CD4-positive, alpha-beta T cell (primary cell): ENCODE measurements at regions not wholly inside any gene's neighbourhood (a gene's known extent, or its start where the extent isn't known, plus 50 kb on each side); places are given as distances from the start of the nearest gene placed in this dataset.

Experiments used
- ATAC-seq: fragments of 200-7000 bp; cut with Tn5 transposase; one replicate; pipeline ENCODE4 v1.10.0; 2022; ENCODE audit warnings: mild to moderate bottlenecking; ENCODE audit not compliant: poor library complexity
- CTCF ChIA-PET: fragments of 350-600 bp; sonication (Branson Sonifier 250); formaldehyde crosslinking; loops from one replicate; lab custom pipeline; 2021; ENCODE audit warnings: antibody characterized with exemption, inconsistent platforms; lab: Charles Lee
- POLR2A ChIA-PET: fragments of 350-600 bp; sonication (Branson Sonifier 250); formaldehyde crosslinking; loops from one replicate; lab custom pipeline; 2021; ENCODE audit warnings: antibody characterized with exemption, inconsistent platforms; lab: Charles Lee
- DNase-seq, 14 experiments: peaks; one replicate each; pipeline ENCODE4 v3.0.0-alpha.2; 2013 to 2020; ENCODE audit warnings: mixed read lengths in 2 of 14
- H3K27ac ChIP-seq, 2 donors: one replicate each; pipeline versions ENCODE4 v1.5.1 to v1.7.0; 2013; ENCODE audit warnings: low read length in 2 of 2, low read depth in 1 of 2, mild to moderate bottlenecking in 1 of 2
- H3K27me3 ChIP-seq, 2 experiments: 1 replicate in 1 of 2; 2 replicates in 1 of 2; pipeline versions ENCODE4 v1.6.1 to v1.7.0; 2013; ENCODE audit warnings: low read length in 2 of 2, control low read depth in 1 of 2, mild to moderate bottlenecking in 1 of 2, moderate library complexity in 1 of 2; ENCODE audit not compliant: insufficient read depth in 2 of 2, control insufficient read depth in 1 of 2
- H3K36me3 ChIP-seq: one replicate; pipeline ENCODE4 v1.6.1; 2013; ENCODE audit warnings: low read length, control low read depth; ENCODE audit not compliant: insufficient read depth
- H3K4me1 ChIP-seq: one replicate; pipeline ENCODE4 v1.6.1; 2013; ENCODE audit warnings: low read length, control low read depth; ENCODE audit not compliant: insufficient read depth
- H3K4me3 ChIP-seq: one replicate; pipeline ENCODE4 v1.5.1; 2013; ENCODE audit warnings: mild to moderate bottlenecking, low read length, moderate library complexity
- H3K9me3 ChIP-seq, 2 experiments: 1 replicate in 1 of 2; 2 replicates in 1 of 2; pipeline versions ENCODE4 v1.6.1 to v1.7.0; 2013; ENCODE audit warnings: low read length in 2 of 2, mild to moderate bottlenecking in 2 of 2, control low read depth in 1 of 2, moderate library complexity in 1 of 2; ENCODE audit not compliant: control insufficient read depth in 1 of 2, insufficient read depth in 1 of 2
- H3K27ac Mint-ChIP-seq: one replicate; pipeline ENCODE4 v1.8.0; 2020; ENCODE audit warnings: mixed read lengths
- H3K27me3 Mint-ChIP-seq: one replicate; pipeline ENCODE4 v1.8.0; 2021; ENCODE audit warnings: mixed read lengths
- H3K36me3 Mint-ChIP-seq: one replicate; pipeline ENCODE4 v1.8.0; 2021; ENCODE audit warnings: low read depth, mixed read lengths
- H3K4me1 Mint-ChIP-seq: one replicate; pipeline ENCODE4 v1.8.0; 2021; ENCODE audit warnings: low read depth, mixed read lengths
- H3K4me3 Mint-ChIP-seq: one replicate; pipeline ENCODE4 v1.8.0; 2020; ENCODE audit warnings: mild to moderate bottlenecking, mixed read lengths
- H3K9me3 Mint-ChIP-seq: one replicate; pipeline ENCODE4 v1.8.0; 2020; ENCODE audit warnings: mixed read lengths
- CTCF ChIP-seq: fragments of 200-600 bp; IDR thresholded peaks from one replicate; pipeline ENCODE4 v1.8.0; 2022; ENCODE audit warnings: antibody characterized with exemption, mild to moderate bottlenecking
- intact Hi-C, 2 experiments: fragments of 100-400 bp; cut with DNase I in 1 of 2; cut with micrococcal nuclease in 1 of 2; formaldehyde crosslinking; loops; one replicate each; pipeline versions ENCODE4 v1.15.1 to v1.9.0; 2023 to 2025; cut with DNase I, micrococcal nuclease

GRCh38 chr15:93719921-93720351 lies 511.4 kb upstream of the MCTP2 start:
- Histone ChIP-seq H3K36me3 (no peaks in the 10 kb centered on the region), H3K27ac (no peak overlapping the region), H3K9me3 (no peaks in the 10 kb centered on the region), H3K4me3 (no peak overlapping the region), H3K4me1 (no peaks in the 10 kb centered on the region), H3K27me3 (no peaks in the 10 kb centered on the region)
- Mint-ChIP-seq H3K9me3 (no peaks in the 10 kb centered on the region), H3K4me3 (no peak overlapping the region), H3K27ac (no peak overlapping the region), H3K4me1 (no peaks in the 10 kb centered on the region), H3K36me3 (no peaks in the 10 kb centered on the region), H3K27me3 (no peaks in the 10 kb centered on the region)
- no peak for ATAC-seq
- no peak for DNase-seq
- intact Hi-C loops = no loop called here
- CTCF ChIA-PET = no interaction called here
- POLR2A ChIA-PET = no interaction called here
- TF ChIP-seq CTCF = no peak

- no peaks in the 10 kb centered on the region for H3K4me1 Mint-ChIP-seq
- DNase-seq (no peak), ATAC-seq (no peak)
- no peak for TF ChIP-seq CTCF
- no peak overlapping the region for H3K27ac Mint-ChIP-seq
- ChIA-PET CTCF (no interaction called here), POLR2A (no interaction called here)
- H3K9me3 Mint-ChIP-seq = no peaks in the 10 kb centered on the region
- Histone ChIP-seq H3K4me3 (no peak overlapping the region), H3K9me3 (no peaks in the 10 kb centered on the region), H3K4me1 (no peaks in the 10 kb centered on the region), H3K27ac (no peak overlapping the region), H3K36me3 (no peaks in the 10 kb centered on the region), H3K27me3 (no peaks in the 10 kb centered on the region)
- no peaks in the 10 kb centered on the region for H3K36me3 Mint-ChIP-seq
- no peaks in the 10 kb centered on the region for H3K27me3 Mint-ChIP-seq
- no peak overlapping the region for H3K4me3 Mint-ChIP-seq
- intact Hi-C loops = no loop called here
Measured at GRCh38 chr15:93716615-93717231, 514.6 kb upstream of the MCTP2 start.

- no peaks in the 10 kb centered on the region for H3K36me3 ChIP-seq
- no peak overlapping the region for H3K27ac ChIP-seq
- ChIA-PET CTCF (interaction anchor here (1.4 kb wide), 1 partner anchor 12 kb away, joined by 3 read pairs; no protein-coding TSS in a partner anchor), POLR2A (no interaction called here)
- H3K4me1 ChIP-seq = no peaks in the 10 kb centered on the region
- no peak overlapping the region for H3K4me3 ChIP-seq
- Mint-ChIP-seq H3K27me3 (no peaks in the 10 kb centered on the region), H3K27ac (no peak overlapping the region), H3K4me1 (no peaks in the 10 kb centered on the region), H3K4me3 (no peak overlapping the region), H3K9me3 (no peaks in the 10 kb centered on the region), H3K36me3 (no peaks in the 10 kb centered on the region)
- ATAC-seq (no peak), DNase-seq (no peak)
- H3K27me3 ChIP-seq = no peaks in the 10 kb centered on the region
- no peaks in the 10 kb centered on the region for H3K9me3 ChIP-seq
- no peak for TF ChIP-seq CTCF
- intact Hi-C loops = no loop called here
Measured at GRCh38 chr15:93709708-93710107, 521.7 kb upstream of the MCTP2 start.
